PC-9 (cell line): ENCODE measurements at regions not wholly inside any gene's neighbourhood (a gene's known extent, or its start where the extent isn't known, plus 50 kb on each side); places are given as distances from the start of the nearest gene placed in this dataset.

Experiments used
- BruUV-seq: library from RNA; stranded (reverse); fragments of 400-500 nt; replicated peaks from 2 replicates; lab custom pipeline; 2021; lab: Mats Ljungman, UMichigan
- CTCF ChIA-PET: fragments of 300-600 bp; sonication (Branson Sonifier 250); formaldehyde crosslinking; loops from one replicate; lab custom pipeline; 2022; ENCODE audit warnings: antibody characterized with exemption; lab: Charles Lee
- POLR2A ChIA-PET: fragments of 300-600 bp; sonication (Branson Sonifier 250); formaldehyde crosslinking; loops from one replicate; lab custom pipeline; 2022; ENCODE audit warnings: antibody characterized with exemption; ENCODE audit not compliant: unreplicated experiment; lab: Charles Lee
- DNase-seq, 2 experiments: peaks; one replicate each; pipeline versions ENCODE4 v3.0.0 to v3.0.0-alpha.2; 2015 to 2022; ENCODE audit warnings: mixed read lengths in 1 of 2
- H2AFZ ChIP-seq: fragments of 200-600 bp; sonication (generic); 2 replicates; pipeline ENCODE4 v1.8.1; 2017; ENCODE audit warnings: antibody characterized with exemption
- H3F3A ChIP-seq: fragments of 200-600 bp; sonication (generic); 2 replicates; pipeline ENCODE4 v1.8.1; 2017; ENCODE audit warnings: antibody characterized with exemption, mild to moderate bottlenecking, low read depth; ENCODE audit not compliant: insufficient read depth
- H3K27ac ChIP-seq: fragments of 200-600 bp; sonication (generic); 2 replicates; pipeline ENCODE4 v1.6.1; 2016; ENCODE audit warnings: mixed run types
- H3K27me3 ChIP-seq: fragments of 200-600 bp; sonication (generic); 2 replicates; pipeline ENCODE4 v1.6.1; 2016; ENCODE audit warnings: low read depth, mixed run types; ENCODE audit not compliant: insufficient read depth
- H3K36me3 ChIP-seq: fragments of 200-600 bp; sonication (generic); 2 replicates; pipeline ENCODE4 v1.6.1; 2016; ENCODE audit warnings: low read depth, mixed run types
- H3K4me1 ChIP-seq: fragments of 200-600 bp; sonication (generic); replicated peaks from 2 replicates; pipeline ENCODE4 v1.6.1; 2016; ENCODE audit warnings: mixed run types; ENCODE audit not compliant: insufficient read depth
- H3K4me2 ChIP-seq: fragments of 200-600 bp; sonication (generic); 2 replicates; pipeline ENCODE4 v1.6.1; 2017; ENCODE audit warnings: mixed run types
- H3K4me3 ChIP-seq: fragments of 200-600 bp; sonication (generic); 2 replicates; pipeline ENCODE4 v1.6.1; 2016; ENCODE audit warnings: mixed run types
- H3K79me2 ChIP-seq: fragments of 200-600 bp; sonication (generic); 2 replicates; pipeline ENCODE4 v1.6.1; 2017; ENCODE audit warnings: low read depth, mixed run types
- H3K9me2 ChIP-seq: fragments of 200-600 bp; sonication (generic); 2 replicates; pipeline ENCODE4 v1.8.1; 2017; ENCODE audit warnings: mild to moderate bottlenecking; ENCODE audit not compliant: insufficient read depth
- H3K9me3 ChIP-seq: fragments of 200-600 bp; sonication (generic); 2 replicates; pipeline ENCODE4 v1.8.1; 2016; ENCODE audit warnings: low read depth; ENCODE audit not compliant: insufficient read depth
- H4K20me1 ChIP-seq: fragments of 200-600 bp; sonication (generic); 2 replicates; pipeline ENCODE4 v1.8.1; 2017; ENCODE audit not compliant: insufficient read depth
- EZH2 ChIP-seq: fragments of 200-600 bp; sonication (generic); IDR thresholded peaks from 2 replicates; pipeline ENCODE4 v1.8.0; 2017; ENCODE audit warnings: antibody characterized with exemption, low read depth
- intact Hi-C: fragments of 100-400 bp; cut with micrococcal nuclease; formaldehyde crosslinking; loops from one replicate; pipeline ENCODE4 v1.10.0; 2022; ENCODE audit not compliant: unreplicated experiment
- TF ChIP-seq, protein P1 (sequence below): fragments of 200-600 bp; sonication (generic); conservative IDR thresholded peaks from 2 replicates; pipeline ENCODE4 v1.6.1; 2017; ENCODE audit warnings: mixed run types, antibody characterized with exemption, mild to moderate bottlenecking, moderate library complexity

DNA sequence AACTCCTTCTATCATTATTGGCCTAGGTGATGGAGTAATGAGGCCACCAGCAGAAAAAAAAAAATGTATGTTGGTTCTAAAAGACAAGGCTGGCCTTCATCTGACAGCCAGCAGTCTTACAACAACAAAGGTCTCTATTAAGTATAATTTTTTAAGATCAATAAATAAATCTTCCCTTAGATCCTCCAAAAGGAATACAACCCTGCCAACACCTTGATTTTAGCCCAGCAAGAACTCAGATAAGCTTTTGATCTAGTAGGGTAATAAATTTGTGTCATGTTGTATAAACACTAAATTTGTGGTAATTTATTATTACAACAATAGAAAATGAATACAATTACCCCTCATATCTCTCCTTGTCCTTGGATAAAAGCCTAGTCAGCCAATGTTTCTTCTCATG lies 633.2 kb upstream of the FAM174A start:
- Histone ChIP-seq H4K20me1 (no peaks in the 10 kb centered on the region), H3K9me3 (no peaks in the 10 kb centered on the region; the same call in 1 of the 2 replicates), H3K4me2 (no peak overlapping the region), H3K9me2 (no peaks in the 10 kb centered on the region), H3F3A (peaks cover 16% of the 10 kb centered on the region), H3K4me3 (no peak overlapping the region), H3K27me3 (no peaks in the 10 kb centered on the region), H2AFZ (no peak overlapping the region), H3K36me3 (no peaks in the 10 kb centered on the region), H3K4me1 (peaks cover 16% of the 10 kb centered on the region; the same call in 1 of the 2 replicates), H3K79me2 (no peaks in the 10 kb centered on the region), H3K27ac (no peak overlapping the region)
- POLR2A ChIA-PET = no interaction called here
- TF ChIP-seq, protein P1, sequence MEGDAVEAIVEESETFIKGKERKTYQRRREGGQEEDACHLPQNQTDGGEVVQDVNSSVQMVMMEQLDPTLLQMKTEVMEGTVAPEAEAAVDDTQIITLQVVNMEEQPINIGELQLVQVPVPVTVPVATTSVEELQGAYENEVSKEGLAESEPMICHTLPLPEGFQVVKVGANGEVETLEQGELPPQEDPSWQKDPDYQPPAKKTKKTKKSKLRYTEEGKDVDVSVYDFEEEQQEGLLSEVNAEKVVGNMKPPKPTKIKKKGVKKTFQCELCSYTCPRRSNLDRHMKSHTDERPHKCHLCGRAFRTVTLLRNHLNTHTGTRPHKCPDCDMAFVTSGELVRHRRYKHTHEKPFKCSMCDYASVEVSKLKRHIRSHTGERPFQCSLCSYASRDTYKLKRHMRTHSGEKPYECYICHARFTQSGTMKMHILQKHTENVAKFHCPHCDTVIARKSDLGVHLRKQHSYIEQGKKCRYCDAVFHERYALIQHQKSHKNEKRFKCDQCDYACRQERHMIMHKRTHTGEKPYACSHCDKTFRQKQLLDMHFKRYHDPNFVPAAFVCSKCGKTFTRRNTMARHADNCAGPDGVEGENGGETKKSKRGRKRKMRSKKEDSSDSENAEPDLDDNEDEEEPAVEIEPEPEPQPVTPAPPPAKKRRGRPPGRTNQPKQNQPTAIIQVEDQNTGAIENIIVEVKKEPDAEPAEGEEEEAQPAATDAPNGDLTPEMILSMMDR = no peak
- no peak for TF ChIP-seq EZH2
- CTCF ChIA-PET = interaction anchor here (0.6 kb wide), 1 partner anchor 73 kb away, joined by 3 read pairs; no protein-coding TSS in a partner anchor
- intact Hi-C loops = no loop called here
- no peak for DNase-seq
- no TSS peak for BruUV-seq

DNA sequence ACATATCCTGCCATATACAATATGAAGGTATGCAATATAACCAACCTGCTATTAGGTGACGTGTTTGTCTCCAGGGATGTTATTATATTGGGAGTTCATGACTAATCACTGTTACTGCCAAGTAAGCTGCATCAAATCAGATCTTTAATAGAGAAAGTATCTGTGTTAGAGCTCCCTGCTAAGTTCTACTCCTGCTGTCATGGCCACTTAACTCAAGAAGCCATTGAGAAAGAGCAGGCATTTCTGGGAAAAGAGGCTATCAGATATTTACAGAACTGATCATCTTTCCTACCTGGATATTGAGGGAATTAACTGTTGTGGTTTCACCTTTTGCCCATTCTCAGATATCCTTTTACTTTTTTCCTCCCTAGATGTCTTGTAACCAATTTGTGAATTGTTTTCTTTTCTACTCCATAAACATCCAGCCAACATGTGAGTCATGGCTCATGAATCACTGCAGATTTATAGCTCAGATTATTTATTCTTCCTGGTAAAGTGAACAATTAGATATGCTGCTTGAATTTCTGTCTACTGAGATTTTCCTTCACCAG lies 634.8 kb upstream of the FAM174A start:
- ChIA-PET CTCF (no interaction called here), POLR2A (no interaction called here)
- H3K36me3 ChIP-seq = no peaks in the 10 kb centered on the region
- H2AFZ ChIP-seq = no peak overlapping the region
- no peaks in the 10 kb centered on the region for H3K9me2 ChIP-seq
- H3K4me2 ChIP-seq = no peak overlapping the region
- no peaks in the 10 kb centered on the region for H3K27me3 ChIP-seq
- H4K20me1 ChIP-seq = no peaks in the 10 kb centered on the region
- H3K4me1 ChIP-seq = peaks cover 16% of the 10 kb centered on the region; the same call in 1 of the 2 replicates
- no TSS peak for BruUV-seq
- intact Hi-C loops = no loop called here
- no peaks in the 10 kb centered on the region for H3K79me2 ChIP-seq
- H3K27ac ChIP-seq = no peak overlapping the region
- peak; percentile 26 to 71 for DNase-seq
- H3F3A ChIP-seq = peaks cover 16% of the 10 kb centered on the region
- no peaks in the 10 kb centered on the region; the same call in 1 of the 2 replicates for H3K9me3 ChIP-seq
- TF ChIP-seq, protein P1 = no peak
- TF ChIP-seq EZH2 = no peak
- H3K4me3 ChIP-seq = no peak overlapping the region

DNA sequence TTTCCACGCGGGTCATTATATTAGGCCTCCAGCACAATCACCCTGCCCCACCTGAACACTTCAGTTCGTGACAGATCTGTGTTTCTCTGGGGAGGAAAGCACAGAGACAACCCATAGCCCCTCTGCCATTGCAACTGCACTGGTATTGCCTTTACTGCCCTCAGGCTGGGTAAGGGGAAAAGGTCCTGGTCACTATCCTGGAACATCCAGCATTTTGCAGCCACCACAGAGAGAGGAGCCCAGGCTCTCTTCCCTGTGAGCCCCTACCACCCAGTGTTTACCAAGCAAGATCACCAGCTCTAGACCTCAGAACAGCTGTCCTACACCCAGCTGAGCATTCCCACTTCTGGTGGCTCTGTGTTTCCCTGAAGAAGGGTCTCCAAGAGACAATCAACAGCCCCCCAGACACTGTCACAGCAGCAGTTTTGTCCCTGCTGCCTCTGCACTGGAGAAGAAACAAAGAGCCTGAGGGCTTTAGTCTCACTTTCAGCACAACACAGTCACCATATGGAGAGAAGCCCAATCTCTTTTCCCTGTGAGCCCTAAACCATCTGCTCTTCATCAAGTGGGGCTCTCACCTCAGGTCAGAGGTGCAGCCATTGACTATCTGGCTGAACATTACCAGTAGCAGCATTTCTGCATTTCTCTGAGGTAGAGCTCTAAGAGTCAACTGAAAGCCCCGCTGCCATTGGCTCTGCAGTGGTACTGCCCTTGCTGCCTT lies 655.2 kb upstream of the FAM174A start:
- POLR2A ChIA-PET = no interaction called here
- no peaks in the 10 kb centered on the region for H3F3A ChIP-seq
- no peak overlapping the region for H3K4me2 ChIP-seq
- H4K20me1 ChIP-seq = no peaks in the 10 kb centered on the region
- H3K27ac ChIP-seq = no peak overlapping the region
- no peaks in the 10 kb centered on the region for H3K27me3 ChIP-seq
- no peaks in the 10 kb centered on the region for H3K36me3 ChIP-seq
- DNase-seq = no peak
- no peaks in the 10 kb centered on the region for H3K4me1 ChIP-seq
- intact Hi-C loops = no loop called here
- H3K9me3 ChIP-seq = 0 out of 2 replicates have a peak, but pooled peaks cover 3% of the 10 kb centered on the region
- CTCF ChIA-PET = no interaction called here
- H3K4me3 ChIP-seq = no peak overlapping the region
- no TSS peak for BruUV-seq
- no peaks in the 10 kb centered on the region for H3K9me2 ChIP-seq
- no peaks in the 10 kb centered on the region for H3K79me2 ChIP-seq
- no peak overlapping the region for H2AFZ ChIP-seq
- no peak for TF ChIP-seq EZH2
- TF ChIP-seq, protein P1 = no peak
